Osteocyte (in vitro differentiated cells): ENCODE measurements at regions not wholly inside any gene's neighbourhood (a gene's known extent, or its start where the extent isn't known, plus 50 kb on each side); places are given as distances from the start of the nearest gene placed in this dataset.

Experiments
- DNase-seq: peaks from one replicate; pipeline ENCODE4 v3.0.0; 2021; ENCODE audit warnings: mixed read lengths; ENCODE audit not compliant: unreplicated experiment; ENCODE audit errors: extremely low spot score
- H3K27ac Mint-ChIP-seq: one replicate; pipeline ENCODE4 v1.8.0; 2021; ENCODE audit warnings: mild to moderate bottlenecking, mixed read lengths; ENCODE audit not compliant: unreplicated experiment
- H3K27me3 Mint-ChIP-seq: one replicate; pipeline ENCODE4 v1.8.0; 2021; ENCODE audit warnings: mixed read lengths; ENCODE audit not compliant: unreplicated experiment
- H3K36me3 Mint-ChIP-seq: one replicate; pipeline ENCODE4 v1.8.0; 2021; ENCODE audit warnings: mixed read lengths; ENCODE audit not compliant: unreplicated experiment
- H3K4me1 Mint-ChIP-seq: one replicate; pipeline ENCODE4 v1.8.0; 2021; ENCODE audit warnings: mixed read lengths; ENCODE audit not compliant: unreplicated experiment
- H3K4me3 Mint-ChIP-seq: one replicate; pipeline ENCODE4 v1.8.0; 2021; ENCODE audit warnings: mild to moderate bottlenecking, moderate library complexity, mixed read lengths; ENCODE audit not compliant: unreplicated experiment
- H3K9me3 Mint-ChIP-seq: one replicate; pipeline ENCODE4 v1.8.0; 2021; ENCODE audit warnings: mixed read lengths; ENCODE audit not compliant: unreplicated experiment
- TF ChIP-seq, protein P1 (sequence below): fragments of 200-600 bp; sonication (generic); IDR thresholded peaks from 2 replicates; pipeline ENCODE4 v1.5.0; 2021; ENCODE audit warnings: antibody characterized with exemption, mild to moderate bottlenecking, moderate library complexity

DNA sequence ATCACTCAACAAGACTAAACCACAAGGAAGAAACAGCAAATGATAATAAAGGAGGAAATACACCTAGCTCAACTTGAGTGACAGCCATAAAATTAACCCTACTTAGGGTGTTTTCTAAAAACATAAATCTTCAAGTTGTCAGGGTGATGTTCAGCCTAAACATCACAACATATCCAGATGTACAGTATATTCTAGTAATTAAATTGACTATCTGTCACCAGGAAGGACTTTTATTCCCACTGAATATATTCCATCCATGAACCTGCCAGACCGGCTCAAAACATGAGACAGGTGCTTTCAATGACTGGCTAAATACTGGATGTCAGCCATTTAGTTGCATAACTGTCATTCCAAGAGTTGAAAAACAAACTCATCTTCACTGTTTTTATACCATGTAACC lies 298.1 kb upstream of the NEBL start:
- peaks cover 7% of the 10 kb centered on the region for H3K4me1 Mint-ChIP-seq
- no peak overlapping the region for H3K27ac Mint-ChIP-seq
- peaks cover 11% of the 10 kb centered on the region for H3K9me3 Mint-ChIP-seq
- peaks cover 26% of the 10 kb centered on the region for H3K27me3 Mint-ChIP-seq
- no peak for DNase-seq
- peaks cover 7% of the 10 kb centered on the region for H3K36me3 Mint-ChIP-seq
- TF ChIP-seq, protein P1, sequence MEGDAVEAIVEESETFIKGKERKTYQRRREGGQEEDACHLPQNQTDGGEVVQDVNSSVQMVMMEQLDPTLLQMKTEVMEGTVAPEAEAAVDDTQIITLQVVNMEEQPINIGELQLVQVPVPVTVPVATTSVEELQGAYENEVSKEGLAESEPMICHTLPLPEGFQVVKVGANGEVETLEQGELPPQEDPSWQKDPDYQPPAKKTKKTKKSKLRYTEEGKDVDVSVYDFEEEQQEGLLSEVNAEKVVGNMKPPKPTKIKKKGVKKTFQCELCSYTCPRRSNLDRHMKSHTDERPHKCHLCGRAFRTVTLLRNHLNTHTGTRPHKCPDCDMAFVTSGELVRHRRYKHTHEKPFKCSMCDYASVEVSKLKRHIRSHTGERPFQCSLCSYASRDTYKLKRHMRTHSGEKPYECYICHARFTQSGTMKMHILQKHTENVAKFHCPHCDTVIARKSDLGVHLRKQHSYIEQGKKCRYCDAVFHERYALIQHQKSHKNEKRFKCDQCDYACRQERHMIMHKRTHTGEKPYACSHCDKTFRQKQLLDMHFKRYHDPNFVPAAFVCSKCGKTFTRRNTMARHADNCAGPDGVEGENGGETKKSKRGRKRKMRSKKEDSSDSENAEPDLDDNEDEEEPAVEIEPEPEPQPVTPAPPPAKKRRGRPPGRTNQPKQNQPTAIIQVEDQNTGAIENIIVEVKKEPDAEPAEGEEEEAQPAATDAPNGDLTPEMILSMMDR, result no peak
- H3K4me3 Mint-ChIP-seq, result no peak overlapping the region

DNA sequence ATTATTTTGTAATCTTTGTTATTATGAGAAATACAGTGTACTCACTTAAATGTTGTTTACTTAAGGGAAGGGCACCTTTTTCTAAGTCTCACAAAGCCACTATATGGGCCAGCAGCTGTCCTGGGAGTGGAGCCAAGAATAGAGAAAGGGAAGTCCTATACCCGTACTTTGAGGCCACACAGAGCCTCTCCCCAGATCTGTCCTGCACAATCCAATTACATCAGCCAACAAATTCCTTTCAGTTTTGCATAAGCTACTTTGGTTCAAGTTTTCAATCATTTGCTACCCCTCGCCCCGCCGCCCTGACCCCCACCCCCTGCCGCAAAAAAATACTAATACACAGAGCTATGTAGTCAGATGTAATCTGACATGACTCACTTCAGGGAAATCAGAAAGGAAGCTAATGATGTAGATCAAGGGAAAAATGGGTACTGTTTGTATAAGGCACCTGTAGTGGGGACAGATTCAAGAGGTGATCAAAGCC lies 297.4 kb upstream of the NEBL start:
- peaks cover 26% of the 10 kb centered on the region for H3K27me3 Mint-ChIP-seq
- no peak overlapping the region for H3K27ac Mint-ChIP-seq

DNA sequence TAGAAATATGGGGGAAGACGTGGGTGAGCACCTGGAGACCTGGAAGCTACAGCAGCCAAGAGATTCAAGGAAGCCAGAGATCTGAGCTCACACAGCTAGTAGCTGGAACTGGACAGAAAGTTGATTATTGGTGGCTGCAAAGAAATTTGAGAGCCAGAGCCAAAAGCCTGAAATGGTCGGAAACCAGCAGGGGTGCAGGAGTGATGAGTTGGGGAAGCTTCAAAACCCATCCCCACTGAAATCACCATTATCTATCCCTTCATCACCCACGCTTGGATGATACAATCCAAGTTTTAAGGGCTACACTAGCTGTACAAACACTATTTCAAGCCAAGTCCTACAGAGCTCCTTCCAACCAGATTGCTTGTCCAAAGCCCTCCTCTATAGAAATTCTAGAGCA lies 296.1 kb upstream of the NEBL start:
- Mint-ChIP-seq H3K36me3 (peaks cover 7% of the 10 kb centered on the region), H3K4me1 (peaks cover 7% of the 10 kb centered on the region), H3K27me3 (peaks cover 23% of the 10 kb centered on the region), H3K9me3 (peaks cover 11% of the 10 kb centered on the region), H3K27ac (no peak overlapping the region), H3K4me3 (no peak overlapping the region)
- TF ChIP-seq, protein P1, result no peak
- DNase-seq, result no peak

More for the DNA sequence above, 297.4 kb upstream of the NEBL start:
- Mint-ChIP-seq H3K36me3 (peaks cover 7% of the 10 kb centered on the region), H3K4me1 (peaks cover 7% of the 10 kb centered on the region), H3K4me3 (no peak overlapping the region), H3K9me3 (peaks cover 11% of the 10 kb centered on the region)
- TF ChIP-seq, protein P1, result no peak
- DNase-seq, result no peak

DNA sequence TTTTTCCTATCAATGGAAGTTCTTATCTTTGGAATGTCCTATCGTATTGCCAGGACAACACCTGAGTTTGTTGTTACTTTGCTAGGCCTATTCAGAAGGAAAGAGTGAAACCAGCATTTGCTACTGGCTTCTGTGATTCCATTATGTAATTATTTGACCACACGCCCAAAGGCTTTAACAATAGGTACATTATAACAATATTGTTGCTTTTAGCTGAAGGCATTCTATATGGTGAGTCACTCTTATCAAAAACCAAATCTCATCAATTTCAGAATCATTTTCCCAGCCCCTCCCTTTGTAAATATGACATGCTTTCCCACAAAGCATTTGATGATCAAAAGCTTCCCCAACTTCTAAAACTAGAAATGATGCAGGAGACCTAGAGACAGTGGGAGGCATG lies 294.4 kb upstream of the NEBL start:
- Mint-ChIP-seq H3K27me3 (peaks cover 12% of the 10 kb centered on the region), H3K36me3 (peaks cover 1% of the 10 kb centered on the region), H3K27ac (no peak overlapping the region), H3K4me3 (no peak overlapping the region), H3K4me1 (peaks cover 7% of the 10 kb centered on the region), H3K9me3 (no peaks in the 10 kb centered on the region)
- TF ChIP-seq, protein P1, result no peak
- DNase-seq, result no peak

DNA sequence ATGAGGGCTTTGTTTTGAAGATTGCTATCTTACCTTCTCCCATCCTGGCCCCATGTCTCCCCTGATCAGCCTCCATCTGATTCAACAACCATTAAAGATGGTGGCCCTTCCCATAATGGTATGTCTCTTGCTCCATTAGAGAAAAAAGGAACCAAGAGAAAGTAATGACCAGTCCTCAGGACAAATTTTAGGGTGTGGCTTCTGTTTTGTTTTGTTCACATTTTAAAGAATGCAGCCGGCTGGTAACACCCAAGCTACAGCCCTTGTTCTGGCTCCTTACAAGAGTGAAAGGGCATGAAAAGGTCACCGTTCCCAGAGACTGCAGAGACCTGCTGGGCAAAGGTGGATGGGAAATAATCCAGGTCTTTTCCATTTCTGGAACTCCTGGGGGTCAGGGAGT lies 287.9 kb upstream of the NEBL start:
- H3K4me3 Mint-ChIP-seq, result no peak overlapping the region
- peaks cover 18% of the 10 kb centered on the region for H3K4me1 Mint-ChIP-seq
- peaks cover 7% of the 10 kb centered on the region for H3K9me3 Mint-ChIP-seq
- H3K27ac Mint-ChIP-seq, result no peak overlapping the region
- DNase-seq, result no peak
- H3K36me3 Mint-ChIP-seq, result peaks cover 1% of the 10 kb centered on the region
- no peaks in the 10 kb centered on the region for H3K27me3 Mint-ChIP-seq
- TF ChIP-seq, protein P1, result no peak
